HG03045 (cell line): ENCODE measurements at regions not wholly inside any gene's neighbourhood (a gene's known extent, or its start where the extent isn't known, plus 50 kb on each side); places are given as distances from the start of the nearest gene placed in this dataset.
"Not testable (repeated sequence)": the region's sequence is repeated elsewhere in the genome, so short reads cannot be mapped to it uniquely, and the experiment has no call there.

Experiments used
- ATAC-seq: cut with Tn5 transposase; IDR thresholded peaks from one replicate; pipeline ENCODE4 v1.9.1; 2021; ENCODE audit warnings: mild to moderate bottlenecking, moderate library complexity; ENCODE audit not compliant: unreplicated experiment

- ATAC-seq, result no peak
Observed at GRCh38 chr12:126963825-126964224, 1303.1 kb upstream of the TMEM132C start.

- no peak for ATAC-seq
Observed at GRCh38 chr12:126966498-126966897, 1300.5 kb upstream of the TMEM132C start.

GRCh38 chr12:126967152-126967551 is 1299.8 kb upstream of the TMEM132C start:
- ATAC-seq, result no peak

- no peak for ATAC-seq
Observed at GRCh38 chr12:126974779-126975178, 1292.2 kb upstream of the TMEM132C start.

- ATAC-seq, result no peak
Observed at GRCh38 chr12:126976579-126976978, 1290.4 kb upstream of the TMEM132C start.

GRCh38 chr12:126979564-126979963 is 1287.4 kb upstream of the TMEM132C start:
- ATAC-seq, result not testable (repeated sequence)

GRCh38 chr12:126982707-126983106 is 1284.3 kb upstream of the TMEM132C start:
- no peak for ATAC-seq

- ATAC-seq, result not testable (repeated sequence)
Observed at GRCh38 chr12:126983735-126984134, 1283.2 kb upstream of the TMEM132C start.

GRCh38 chr12:126985663-126986062 is 1281.3 kb upstream of the TMEM132C start:
- not testable (repeated sequence) for ATAC-seq

GRCh38 chr12:126989532-126989931 is 1277.4 kb upstream of the TMEM132C start:
- ATAC-seq, result no peak

- no peak for ATAC-seq
Observed at GRCh38 chr12:126993898-126994297, 1273.1 kb upstream of the TMEM132C start.

- no peak for ATAC-seq
Observed at GRCh38 chr12:126994599-126994998, 1272.4 kb upstream of the TMEM132C start.

- ATAC-seq, result no peak
Observed at GRCh38 chr12:126998031-126998430, 1268.9 kb upstream of the TMEM132C start.

GRCh38 chr12:126998747-126999285 is 1268.2 kb upstream of the TMEM132C start:
- ATAC-seq, result no peak

- no peak for ATAC-seq
Observed at GRCh38 chr12:126999352-126999751, 1267.6 kb upstream of the TMEM132C start.

- ATAC-seq, result no peak
Observed at GRCh38 chr12:127005406-127005805, 1261.6 kb upstream of the TMEM132C start.

- ATAC-seq, result no peak
Observed at GRCh38 chr12:127006972-127007371, 1260.0 kb upstream of the TMEM132C start.

- ATAC-seq, result no peak
Observed at GRCh38 chr12:127008755-127009403, 1258.1 kb upstream of the TMEM132C start.

GRCh38 chr12:127012109-127012508 is 1254.9 kb upstream of the TMEM132C start:
- ATAC-seq, result no peak

GRCh38 chr12:127013197-127013596 is 1253.8 kb upstream of the TMEM132C start:
- no peak for ATAC-seq

GRCh38 chr12:127014079-127014478 is 1252.9 kb upstream of the TMEM132C start:
- no peak for ATAC-seq

- no peak for ATAC-seq
Observed at GRCh38 chr12:127024791-127025190, 1242.2 kb upstream of the TMEM132C start.

- ATAC-seq, result no peak
Observed at GRCh38 chr12:127025545-127025944, 1241.4 kb upstream of the TMEM132C start.
